Kidney (tissue), 13 donors: ENCODE measurements at regions not wholly inside any gene's neighbourhood (a gene's known extent, or its start where the extent isn't known, plus 50 kb on each side); places are given as distances from the start of the nearest gene placed in this dataset.

Source experiments
- DNase-seq, 5 donors: peaks; one replicate each; pipeline ENCODE4 v3.0.0-alpha.2; 2013 to 2020
- FAIRE-seq: peaks from 2 replicates; lab custom pipeline; 2012; peaks lifted over from hg19 to GRCh38; lab: Jason Lieb, UNC
- H3K27ac ChIP-seq, 2 donors: one replicate each; pipeline ENCODE4 v1.7.0; 2013; ENCODE audit warnings: low read depth in 2 of 2, low read length in 2 of 2, inconsistent platforms in 1 of 2
- H3K27me3 ChIP-seq: one replicate; pipeline ENCODE4 v1.7.1; 2013; ENCODE audit warnings: low read length, inconsistent platforms; ENCODE audit not compliant: control insufficient read depth, insufficient read depth
- H3K36me3 ChIP-seq, 3 donors: one replicate each; pipeline versions ENCODE4 v1.7.0 to v1.7.1; 2013; ENCODE audit warnings: low read length in 3 of 3, control low read depth in 1 of 3, inconsistent platforms in 1 of 3; ENCODE audit not compliant: insufficient read depth in 3 of 3, control insufficient read depth in 2 of 3
- H3K4me1 ChIP-seq, 3 donors: one replicate each; pipeline versions ENCODE4 v1.7.0 to v1.7.1; 2013; ENCODE audit warnings: low read length in 3 of 3, inconsistent platforms in 1 of 3, low read depth in 1 of 3; ENCODE audit not compliant: control insufficient read depth in 2 of 3, insufficient read depth in 2 of 3
- H3K4me3 ChIP-seq, 3 donors: one replicate each; pipeline versions ENCODE4 v1.7.0 to v1.8.1; 2013; ENCODE audit warnings: low read length in 3 of 3, control low read depth in 1 of 3, inconsistent platforms in 1 of 3
- H3K9ac ChIP-seq, 3 donors: one replicate each; pipeline versions ENCODE4 v1.7.0 to v1.7.1; 2013; ENCODE audit warnings: low read length in 3 of 3, control low read depth in 1 of 3, inconsistent platforms in 1 of 3
- H3K9me3 ChIP-seq, 3 donors: one replicate each; pipeline versions ENCODE4 v1.7.0 to v1.7.1; 2013; ENCODE audit warnings: low read length in 3 of 3, control low read depth in 1 of 3, inconsistent platforms in 1 of 3; ENCODE audit not compliant: control insufficient read depth in 2 of 3, insufficient read depth in 1 of 3
- CTCF ChIP-seq: IDR thresholded peaks from 3 replicates; pipeline ENCODE4 v1.5.1; 2012; ENCODE audit warnings: mild to moderate bottlenecking, moderate library complexity, borderline replicate concordance; ENCODE audit not compliant: insufficient read depth; ENCODE audit errors: extremely low read depth
- intact Hi-C: fragments of 100-400 bp; cut with DNase I; formaldehyde crosslinking; loops from one replicate; pipeline ENCODE4 v1.11.1; 2022
- donor health status: control.
- donor health status: control.
- donor health status: control.
- donor health status: control.
- donor health status: control.
- donor health status: DM: yes; HTN: yes; CAD: no.
- donor health status: Normal renal cell carcinoma (clear cell type).

GRCh38 chr12:92528097-92528496 is 174.7 kb upstream of the PLEKHG7 start:
- intact Hi-C loops, result no loop called here
- no peaks in the 10 kb centered on the region for H3K4me1 ChIP-seq
- no peak overlapping the region for H3K4me3 ChIP-seq
- no peaks in the 10 kb centered on the region for H3K36me3 ChIP-seq
- H3K27me3 ChIP-seq, result no peaks in the 10 kb centered on the region
- no peak for TF ChIP-seq CTCF
- DNase-seq (no peak), FAIRE-seq (no peak)
- H3K9me3 ChIP-seq, result peaks cover 0 to 2% (median 0%) of the 10 kb centered on the region in 3 donors
- H3K9ac ChIP-seq, result no peak overlapping the region
- no peak overlapping the region for H3K27ac ChIP-seq

GRCh38 chr12:92524489-92524888 is 178.3 kb upstream of the PLEKHG7 start:
- Histone ChIP-seq H3K27ac (no peak overlapping the region), H3K36me3 (no peaks in the 10 kb centered on the region), H3K4me3 (no peak overlapping the region), H3K27me3 (no peaks in the 10 kb centered on the region), H3K9ac (no peak overlapping the region), H3K4me1 (no peaks in the 10 kb centered on the region), H3K9me3 (peaks cover 0 to 2% (median 0%) of the 10 kb centered on the region in 3 donors)
- no peak for TF ChIP-seq CTCF
- no peak for FAIRE-seq
- intact Hi-C loops, result no loop called here
- DNase-seq, result no peak

GRCh38 chr12:92520511-92520910 is 182.3 kb upstream of the PLEKHG7 start:
- intact Hi-C loops, result no loop called here
- H3K9ac ChIP-seq, result no peak overlapping the region
- H3K27me3 ChIP-seq, result no peaks in the 10 kb centered on the region
- FAIRE-seq, result no peak
- no peak for DNase-seq
- H3K4me1 ChIP-seq, result no peaks in the 10 kb centered on the region
- H3K9me3 ChIP-seq, result peaks cover 0 to 2% (median 0%) of the 10 kb centered on the region in 3 donors
- H3K27ac ChIP-seq, result no peak overlapping the region
- no peak overlapping the region for H3K4me3 ChIP-seq
- no peak for TF ChIP-seq CTCF
- H3K36me3 ChIP-seq, result no peaks in the 10 kb centered on the region

- no peak for TF ChIP-seq CTCF
- Histone ChIP-seq H3K27ac (no peak overlapping the region), H3K36me3 (no peaks in the 10 kb centered on the region), H3K9ac (no peak overlapping the region), H3K4me3 (no peak overlapping the region), H3K4me1 (no peaks in the 10 kb centered on the region), H3K9me3 (peaks cover 0 to 2% (median 0%) of the 10 kb centered on the region in 3 donors), H3K27me3 (no peaks in the 10 kb centered on the region)
- FAIRE-seq, result no peak
- intact Hi-C loops, result no loop called here
- no peak for DNase-seq
Observed at GRCh38 chr12:92519284-92519683, 183.5 kb upstream of the PLEKHG7 start.
